ENCODE measurements at regions not wholly inside any gene's neighbourhood (a gene's known extent, or its start where the extent isn't known, plus 50 kb on each side); places are given as distances from the start of the nearest gene placed in this dataset.

GRCh38 chr12:126464153-126464552 lies 1398.9 kb downstream of the AACS start:
- no peaks in the 10 kb centered on the region for H3K9me3 ChIP-seq (ENCODE audit: control insufficient read depth, insufficient read depth, low read length)
- no peaks in the 10 kb centered on the region for H3K36me3 ChIP-seq (ENCODE audit: insufficient read depth, low read length)
- no peaks in the 10 kb centered on the region for H3K4me1 ChIP-seq (ENCODE audit: insufficient read depth, low read length)

DNA sequence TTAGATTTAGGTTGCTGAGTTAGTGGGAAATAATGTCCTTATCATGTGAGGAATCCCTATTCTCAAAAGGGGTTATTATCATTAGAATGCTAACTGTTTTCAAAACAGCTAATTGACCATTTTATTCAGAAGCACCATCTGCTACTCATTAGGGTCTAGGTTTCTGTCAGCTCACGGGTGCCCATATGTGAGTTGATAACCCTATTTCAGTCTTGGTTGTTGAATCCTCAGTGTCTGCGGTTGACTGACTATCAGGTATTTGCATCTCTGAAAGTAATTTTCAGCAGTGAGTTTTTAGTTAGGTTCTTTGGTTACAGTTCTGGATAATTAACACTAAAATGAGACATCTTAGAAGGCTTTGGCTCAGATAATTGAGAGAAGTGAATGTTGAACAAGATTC lies 1404.0 kb downstream of the AACS start:
- H3K36me3 ChIP-seq (ENCODE audit: insufficient read depth, low read length) = no peaks in the 10 kb centered on the region
- H3K4me1 ChIP-seq (ENCODE audit: insufficient read depth, low read length) = no peaks in the 10 kb centered on the region
- H3K9me3 ChIP-seq (ENCODE audit: control insufficient read depth, insufficient read depth, low read length) = no peaks in the 10 kb centered on the region
- no peak overlapping the region for H3K9ac ChIP-seq (ENCODE audit: low read depth, low read length)

More at GRCh38 chr12:126464153-126464552, 1398.9 kb downstream of the AACS start:
- no peak overlapping the region for H3K9ac ChIP-seq (ENCODE audit: low read depth, low read length)

GRCh38 chr12:126474703-126475102 lies 1409.5 kb downstream of the AACS start:
- Histone ChIP-seq H3K9me3 (ENCODE audit: control insufficient read depth, insufficient read depth, low read length) (no peaks in the 10 kb centered on the region), H3K9ac (ENCODE audit: low read depth, low read length) (no peak overlapping the region), H3K4me1 (ENCODE audit: insufficient read depth, low read length) (no peaks in the 10 kb centered on the region), H3K36me3 (ENCODE audit: insufficient read depth, low read length) (no peaks in the 10 kb centered on the region)

DNA sequence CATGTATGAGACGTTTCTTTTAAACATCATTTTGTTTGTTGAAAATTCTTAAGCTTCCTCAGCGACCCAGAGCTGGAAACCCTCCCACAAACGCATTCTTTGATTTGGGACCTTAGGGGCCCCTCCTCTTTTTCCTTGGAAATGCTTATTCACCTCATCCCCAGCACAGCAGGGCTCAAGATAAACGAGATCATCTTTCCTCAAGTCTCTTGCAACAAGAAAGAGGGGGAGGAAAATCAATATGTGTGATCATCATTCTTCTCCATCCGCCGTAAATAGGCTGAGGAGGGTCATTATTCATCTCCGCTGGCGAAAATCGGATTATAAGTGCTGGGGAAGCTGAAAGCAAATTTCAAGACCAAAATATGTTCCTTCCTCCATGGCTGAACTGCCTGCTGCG lies 1415.2 kb downstream of the AACS start:
- H3K9me3 ChIP-seq (ENCODE audit: control insufficient read depth, insufficient read depth, low read length) = no peaks in the 10 kb centered on the region
- H3K36me3 ChIP-seq (ENCODE audit: insufficient read depth, low read length) = no peaks in the 10 kb centered on the region
- H3K4me1 ChIP-seq (ENCODE audit: insufficient read depth, low read length) = peaks cover 8% of the 10 kb centered on the region; the same call in 1 of the 2 replicates
- peak overlapping the region; percentile 13; the same call in 1 of the 2 replicates for H3K9ac ChIP-seq (ENCODE audit: low read depth, low read length)

GRCh38 chr12:126481688-126482087 lies 1416.5 kb downstream of the AACS start:
- peaks cover 8% of the 10 kb centered on the region; the same call in 1 of the 2 replicates for H3K4me1 ChIP-seq (ENCODE audit: insufficient read depth, low read length)
- no peaks in the 10 kb centered on the region for H3K36me3 ChIP-seq (ENCODE audit: insufficient read depth, low read length)

GRCh38 chr12:126482238-126482889 lies 1417.1 kb downstream of the AACS start:
- no peaks in the 10 kb centered on the region for H3K9me3 ChIP-seq (ENCODE audit: control insufficient read depth, insufficient read depth, low read length)
- no peaks in the 10 kb centered on the region for H3K36me3 ChIP-seq (ENCODE audit: insufficient read depth, low read length)
- H3K9ac ChIP-seq (ENCODE audit: low read depth, low read length) = no peak overlapping the region
- peaks cover 8% of the 10 kb centered on the region; the same call in 1 of the 2 replicates for H3K4me1 ChIP-seq (ENCODE audit: insufficient read depth, low read length)

More at GRCh38 chr12:126481688-126482087, 1416.5 kb downstream of the AACS start:
- H3K9me3 ChIP-seq (ENCODE audit: control insufficient read depth, insufficient read depth, low read length) = no peaks in the 10 kb centered on the region
- H3K9ac ChIP-seq (ENCODE audit: low read depth, low read length) = no peak overlapping the region

GRCh38 chr12:126483145-126484068 lies 1418.2 kb downstream of the AACS start:
- H3K4me1 ChIP-seq (ENCODE audit: insufficient read depth, low read length) = peaks cover 8% of the 10 kb centered on the region; the same call in 1 of the 2 replicates
- H3K36me3 ChIP-seq (ENCODE audit: insufficient read depth, low read length) = no peaks in the 10 kb centered on the region
- no peaks in the 10 kb centered on the region for H3K9me3 ChIP-seq (ENCODE audit: control insufficient read depth, insufficient read depth, low read length)
- H3K9ac ChIP-seq (ENCODE audit: low read depth, low read length) = no peak overlapping the region

DNA sequence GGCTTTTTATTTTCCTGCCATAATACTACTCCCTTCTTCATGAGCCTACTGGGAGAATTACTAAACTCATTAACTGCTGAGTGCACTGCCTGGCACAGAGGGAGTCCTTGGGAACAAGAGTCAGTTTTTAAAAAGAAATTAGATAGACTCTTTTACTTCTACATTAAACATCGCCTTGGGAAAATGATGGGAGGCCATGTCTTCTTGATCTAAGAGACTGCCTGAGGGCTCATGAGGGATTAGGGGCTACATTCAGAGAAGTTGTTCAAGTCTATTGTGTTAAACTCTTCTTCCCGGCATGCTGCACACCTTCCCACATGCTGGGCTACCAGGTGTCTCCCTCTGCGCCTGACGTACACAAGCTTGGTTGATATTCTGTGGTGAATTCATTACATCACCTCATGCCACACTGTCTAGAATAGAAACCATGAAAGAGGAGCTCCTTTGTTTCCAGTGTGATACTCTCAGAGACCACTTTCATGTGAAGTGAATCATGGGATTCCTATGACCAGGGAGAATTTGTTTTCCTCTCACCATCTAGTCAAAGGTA lies 1422.3 kb downstream of the AACS start:
- Histone ChIP-seq H3K9ac (ENCODE audit: low read depth, low read length) (no peak overlapping the region), H3K4me1 (ENCODE audit: insufficient read depth, low read length) (no peaks in the 10 kb centered on the region), H3K9me3 (ENCODE audit: control insufficient read depth, insufficient read depth, low read length) (peaks cover 5% of the 10 kb centered on the region; the same call in 1 of the 2 replicates), H3K36me3 (ENCODE audit: insufficient read depth, low read length) (no peaks in the 10 kb centered on the region)

DNA sequence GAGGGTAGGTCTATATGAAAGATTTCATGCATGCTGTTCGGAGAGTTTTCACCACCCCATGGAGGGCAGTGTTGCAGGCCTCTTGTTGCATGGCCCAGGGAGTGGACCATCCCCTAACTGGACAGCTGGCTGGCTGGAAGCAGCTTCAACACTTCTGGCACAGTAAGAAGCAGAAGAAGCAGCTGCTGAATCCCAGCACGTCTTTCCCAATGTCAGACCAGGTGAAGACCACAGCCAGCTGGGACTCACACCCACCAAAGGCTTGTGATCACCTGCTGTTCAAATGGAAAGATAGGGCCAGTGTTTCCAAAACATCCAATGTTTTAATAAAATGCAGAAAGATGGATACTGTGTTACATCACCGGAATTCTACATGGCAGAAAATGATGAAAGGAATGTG lies 1423.6 kb downstream of the AACS start:
- no peaks in the 10 kb centered on the region for H3K36me3 ChIP-seq (ENCODE audit: insufficient read depth, low read length)

DNA sequence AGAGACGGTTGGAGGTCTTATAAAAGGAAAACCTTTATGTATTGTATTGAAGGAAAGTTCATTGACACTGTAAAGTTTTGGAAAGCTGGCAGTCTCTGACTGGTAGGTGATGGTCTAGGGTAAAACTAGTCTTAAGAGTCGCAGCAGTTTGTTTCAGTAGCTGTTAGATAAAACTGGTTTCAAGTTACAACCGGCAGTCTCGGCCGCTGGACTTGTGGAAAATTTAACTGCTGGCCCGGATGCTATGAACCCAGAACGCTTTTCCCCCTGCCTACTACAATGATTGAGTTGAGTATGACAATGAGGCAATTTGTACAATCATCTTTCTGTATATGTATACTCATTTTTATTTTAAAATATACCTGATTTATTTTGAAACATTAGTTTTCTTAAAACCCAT lies 1426.9 kb downstream of the AACS start:
- no peak overlapping the region for H3K9ac ChIP-seq (ENCODE audit: low read depth, low read length)
- H3K36me3 ChIP-seq (ENCODE audit: insufficient read depth, low read length) = no peaks in the 10 kb centered on the region
- peaks cover 5% of the 10 kb centered on the region; the same call in 1 of the 2 replicates for H3K9me3 ChIP-seq (ENCODE audit: control insufficient read depth, insufficient read depth, low read length)
- H3K4me1 ChIP-seq (ENCODE audit: insufficient read depth, low read length) = peaks cover 5% of the 10 kb centered on the region; the same call in 1 of the 2 replicates

More for the DNA sequence above, 1423.6 kb downstream of the AACS start:
- Histone ChIP-seq H3K9me3 (ENCODE audit: control insufficient read depth, insufficient read depth, low read length) (peaks cover 5% of the 10 kb centered on the region; the same call in 1 of the 2 replicates), H3K9ac (ENCODE audit: low read depth, low read length) (no peak overlapping the region), H3K4me1 (ENCODE audit: insufficient read depth, low read length) (peaks cover 5% of the 10 kb centered on the region; the same call in 1 of the 2 replicates)

GRCh38 chr12:126493366-126494108 lies 1428.3 kb downstream of the AACS start:
- peaks cover 5% of the 10 kb centered on the region; the same call in 1 of the 2 replicates for H3K4me1 ChIP-seq (ENCODE audit: insufficient read depth, low read length)
- no peaks in the 10 kb centered on the region for H3K36me3 ChIP-seq (ENCODE audit: insufficient read depth, low read length)
- peaks cover 5% of the 10 kb centered on the region; the same call in 1 of the 2 replicates for H3K9me3 ChIP-seq (ENCODE audit: control insufficient read depth, insufficient read depth, low read length)
- no peak overlapping the region for H3K9ac ChIP-seq (ENCODE audit: low read depth, low read length)

- H3K4me1 ChIP-seq (ENCODE audit: insufficient read depth, low read length) = peaks cover 5% of the 10 kb centered on the region; the same call in 1 of the 2 replicates
- H3K9ac ChIP-seq (ENCODE audit: low read depth, low read length) = no peak overlapping the region
- H3K9me3 ChIP-seq (ENCODE audit: control insufficient read depth, insufficient read depth, low read length) = no peaks in the 10 kb centered on the region
- H3K36me3 ChIP-seq (ENCODE audit: insufficient read depth, low read length) = no peaks in the 10 kb centered on the region
Measured at GRCh38 chr12:126496201-126496600, 1431.0 kb downstream of the AACS start.

DNA sequence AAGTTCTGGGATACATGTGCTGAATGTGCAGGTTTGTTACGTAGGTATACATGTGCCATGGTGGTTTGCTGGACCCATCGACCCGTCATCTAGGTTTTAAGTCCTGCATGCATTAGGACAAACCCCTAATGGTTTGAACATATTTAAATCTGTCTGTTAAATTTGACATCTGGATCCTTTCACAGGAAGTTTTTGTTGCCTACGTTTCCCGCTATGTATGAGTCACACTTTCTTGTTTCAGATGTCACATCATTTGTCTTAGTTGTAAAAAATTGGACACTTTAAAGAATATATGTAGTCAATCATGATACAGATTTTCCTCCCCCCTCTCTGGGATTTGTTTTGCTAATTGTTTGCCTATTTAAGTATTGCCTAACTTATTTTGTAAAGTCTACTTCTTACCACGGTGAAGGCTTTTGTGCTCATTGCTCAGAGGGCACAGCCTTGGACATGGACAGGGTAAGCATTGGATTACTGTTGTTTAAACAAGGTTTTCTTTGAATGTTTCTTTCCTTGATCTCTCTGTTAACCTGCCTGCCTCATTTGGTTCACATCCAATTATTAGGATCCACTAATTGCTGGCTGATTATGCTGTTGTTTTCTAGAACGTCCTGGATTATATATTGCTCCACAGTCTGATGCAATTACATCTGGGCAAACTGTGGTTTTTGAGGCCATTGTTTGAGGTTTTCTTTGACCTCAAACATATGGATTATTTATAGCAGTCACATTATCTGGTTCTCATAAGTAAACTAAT lies 1441.4 kb downstream of the AACS start:
- Histone ChIP-seq H3K9ac (ENCODE audit: low read depth, low read length) (no peak overlapping the region), H3K9me3 (ENCODE audit: control insufficient read depth, insufficient read depth, low read length) (no peaks in the 10 kb centered on the region), H3K4me1 (ENCODE audit: insufficient read depth, low read length) (no peaks in the 10 kb centered on the region; the same call in 1 of the 2 replicates), H3K36me3 (ENCODE audit: insufficient read depth, low read length) (no peaks in the 10 kb centered on the region)

Data from ES-I3 (cell line).